ENCODE measurements at regions not wholly inside any gene's neighbourhood (a gene's known extent, or its start where the extent isn't known, plus 50 kb on each side); places are given as distances from the start of the nearest gene placed in this dataset.
"Not testable (repeated sequence)": the region's sequence is repeated elsewhere in the genome, so short reads cannot be mapped to it uniquely, and the experiment has no call there.

DNA sequence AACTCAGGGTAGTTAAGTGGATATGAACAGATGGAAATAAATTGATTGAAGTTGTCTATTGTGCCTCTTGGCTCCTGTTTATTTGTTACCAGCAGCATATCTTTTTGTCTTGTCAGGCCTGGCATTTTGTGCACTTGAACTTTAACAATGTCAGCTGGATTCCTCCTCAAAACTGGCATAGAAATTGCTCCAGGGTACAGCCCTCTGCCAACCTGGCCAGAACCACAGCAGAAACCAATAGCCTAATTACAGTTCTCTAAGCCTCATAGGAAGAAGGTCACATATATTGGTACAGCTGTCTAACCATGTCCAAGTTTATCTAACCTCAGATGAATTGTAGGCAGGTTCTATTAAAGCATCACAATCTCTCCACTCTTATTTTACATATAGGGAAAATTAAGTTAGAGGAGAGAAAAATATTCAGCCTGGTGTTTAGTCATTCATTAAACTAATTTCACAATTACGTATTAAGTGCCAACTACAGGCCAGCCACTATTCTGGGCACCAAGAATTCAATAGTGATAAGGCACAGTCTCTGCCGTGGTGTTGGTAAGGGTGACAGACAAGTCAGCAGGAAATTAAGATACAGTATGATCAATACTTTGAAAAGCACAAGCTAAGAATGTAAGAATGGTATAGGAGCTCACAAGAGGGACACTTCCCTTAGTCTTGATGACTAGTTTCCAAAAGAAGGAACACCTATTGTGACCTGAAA is 452.9 kb upstream of the NECTIN3 start:
- TF ChIP-seq, protein P1, sequence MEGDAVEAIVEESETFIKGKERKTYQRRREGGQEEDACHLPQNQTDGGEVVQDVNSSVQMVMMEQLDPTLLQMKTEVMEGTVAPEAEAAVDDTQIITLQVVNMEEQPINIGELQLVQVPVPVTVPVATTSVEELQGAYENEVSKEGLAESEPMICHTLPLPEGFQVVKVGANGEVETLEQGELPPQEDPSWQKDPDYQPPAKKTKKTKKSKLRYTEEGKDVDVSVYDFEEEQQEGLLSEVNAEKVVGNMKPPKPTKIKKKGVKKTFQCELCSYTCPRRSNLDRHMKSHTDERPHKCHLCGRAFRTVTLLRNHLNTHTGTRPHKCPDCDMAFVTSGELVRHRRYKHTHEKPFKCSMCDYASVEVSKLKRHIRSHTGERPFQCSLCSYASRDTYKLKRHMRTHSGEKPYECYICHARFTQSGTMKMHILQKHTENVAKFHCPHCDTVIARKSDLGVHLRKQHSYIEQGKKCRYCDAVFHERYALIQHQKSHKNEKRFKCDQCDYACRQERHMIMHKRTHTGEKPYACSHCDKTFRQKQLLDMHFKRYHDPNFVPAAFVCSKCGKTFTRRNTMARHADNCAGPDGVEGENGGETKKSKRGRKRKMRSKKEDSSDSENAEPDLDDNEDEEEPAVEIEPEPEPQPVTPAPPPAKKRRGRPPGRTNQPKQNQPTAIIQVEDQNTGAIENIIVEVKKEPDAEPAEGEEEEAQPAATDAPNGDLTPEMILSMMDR (IDR thresholded peaks at IDR 0.05; ENCODE audit: low read depth, low read length, missing control alignments), result no peak
- in situ Hi-C loops (cut with HindIII; ENCODE audit: low sequenced_read_pairs), result no loop called here
- no peak for DNase-seq (ENCODE audit: low read depth)
- no peak overlapping the region for H3K4me3 ChIP-seq (ENCODE audit: low read depth, low read length)

DNA sequence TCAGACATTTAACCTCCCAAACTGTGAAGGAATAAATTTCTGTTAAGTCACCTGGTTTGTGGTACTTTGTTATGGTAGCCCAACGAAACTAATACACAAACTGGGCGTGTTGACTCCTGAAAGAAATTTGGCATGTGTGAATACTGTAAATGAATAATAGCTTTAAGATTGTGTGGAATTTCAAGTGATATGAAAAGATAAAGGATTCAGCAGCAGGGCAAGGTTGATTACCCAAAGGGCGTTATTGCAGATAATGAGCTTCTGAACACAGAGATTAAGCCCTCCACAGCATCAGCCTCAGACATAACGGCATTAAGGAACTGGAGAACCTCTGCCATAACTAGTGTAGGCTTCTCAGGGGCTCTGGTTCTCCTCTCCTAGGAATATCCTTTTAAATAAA is 451.5 kb upstream of the NECTIN3 start:
- no peak for DNase-seq (ENCODE audit: low read depth)
- in situ Hi-C loops (cut with HindIII; ENCODE audit: low sequenced_read_pairs), result no loop called here
- TF ChIP-seq, protein P1 (IDR thresholded peaks at IDR 0.05; ENCODE audit: low read depth, low read length, missing control alignments), result no peak

DNA sequence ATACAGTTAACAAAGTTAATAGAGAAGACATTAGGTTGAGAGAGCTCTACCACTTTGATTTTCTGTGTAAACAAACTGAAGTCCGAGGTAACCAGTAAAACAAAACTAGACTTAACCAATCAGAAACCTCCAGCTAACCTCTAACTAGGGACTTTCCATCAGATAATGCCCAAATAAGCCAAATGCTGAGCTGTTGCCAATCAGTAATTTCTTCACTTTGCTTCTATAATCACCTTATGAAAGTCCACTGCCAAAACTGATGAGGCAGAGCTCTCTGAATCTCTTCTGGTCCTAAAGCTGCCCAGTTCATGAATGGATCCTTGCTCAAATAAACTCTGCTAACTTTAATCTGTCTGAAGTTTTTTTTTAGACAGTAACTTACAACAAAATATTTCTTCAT is 448.0 kb upstream of the NECTIN3 start:
- no peak for DNase-seq (ENCODE audit: low read depth)
- TF ChIP-seq, protein P1 (IDR thresholded peaks at IDR 0.05; ENCODE audit: low read depth, low read length, missing control alignments), result no peak
- no peak overlapping the region for H3K4me3 ChIP-seq (ENCODE audit: low read depth, low read length)
- in situ Hi-C loops (cut with HindIII; ENCODE audit: low sequenced_read_pairs), result no loop called here

More for the DNA sequence above, 451.5 kb upstream of the NECTIN3 start:
- no peak overlapping the region for H3K4me3 ChIP-seq (ENCODE audit: low read depth, low read length)

DNA sequence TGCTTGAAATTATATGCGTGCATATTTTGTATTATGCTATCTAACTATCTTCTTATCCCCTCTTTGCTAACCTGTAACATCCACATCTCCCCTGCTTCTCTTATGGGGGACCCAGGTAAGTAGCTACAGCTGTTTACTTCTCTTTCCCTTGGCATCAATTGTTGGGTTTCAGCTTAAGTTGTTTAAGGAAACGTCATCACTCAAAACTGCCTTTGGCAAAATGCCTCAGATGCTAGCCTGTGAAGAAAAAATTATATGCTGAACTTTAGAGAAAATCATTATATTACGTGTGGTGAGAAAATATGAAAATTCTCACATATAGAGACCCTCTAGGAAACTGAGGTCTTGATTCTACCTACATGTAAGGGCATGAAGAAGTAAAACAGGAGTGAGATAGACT is 447.0 kb upstream of the NECTIN3 start:
- H3K4me3 ChIP-seq (ENCODE audit: low read depth, low read length), result no peak overlapping the region
- in situ Hi-C loops (cut with HindIII; ENCODE audit: low sequenced_read_pairs), result no loop called here
- DNase-seq (ENCODE audit: low read depth), result no peak
- TF ChIP-seq, protein P1 (IDR thresholded peaks at IDR 0.05; ENCODE audit: low read depth, low read length, missing control alignments), result no peak

DNA sequence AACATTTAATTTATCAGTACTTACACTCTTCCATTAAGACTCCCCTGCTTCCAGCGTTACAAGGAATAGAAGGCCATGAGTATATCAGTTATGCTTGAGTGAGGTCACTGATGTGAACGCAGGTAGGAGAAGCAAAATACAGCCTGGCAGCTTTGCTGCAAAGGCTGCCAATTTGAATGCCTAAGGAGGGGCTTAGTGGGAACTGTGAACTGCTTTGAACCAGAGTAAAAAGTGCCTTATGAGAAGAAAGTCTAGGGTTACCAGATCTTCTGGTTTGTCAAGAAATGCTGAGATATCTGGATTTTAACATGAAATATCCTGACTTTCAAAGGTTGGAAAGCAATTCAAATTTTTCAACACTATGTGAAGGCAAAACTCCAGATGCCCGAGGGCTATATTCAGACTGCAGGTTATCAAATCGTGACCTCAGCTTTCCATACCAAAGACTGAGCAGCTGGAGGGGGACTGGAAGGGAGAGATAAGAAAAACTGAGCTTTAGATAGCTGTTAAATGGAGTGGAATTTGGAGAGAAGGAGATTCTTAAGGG is 446.3 kb upstream of the NECTIN3 start:
- DNase-seq (ENCODE audit: low read depth), result no peak
- in situ Hi-C loops (cut with HindIII; ENCODE audit: low sequenced_read_pairs), result no loop called here
- TF ChIP-seq, protein P1 (IDR thresholded peaks at IDR 0.05; ENCODE audit: low read depth, low read length, missing control alignments), result no peak
- H3K4me3 ChIP-seq (ENCODE audit: low read depth, low read length), result no peak overlapping the region

DNA sequence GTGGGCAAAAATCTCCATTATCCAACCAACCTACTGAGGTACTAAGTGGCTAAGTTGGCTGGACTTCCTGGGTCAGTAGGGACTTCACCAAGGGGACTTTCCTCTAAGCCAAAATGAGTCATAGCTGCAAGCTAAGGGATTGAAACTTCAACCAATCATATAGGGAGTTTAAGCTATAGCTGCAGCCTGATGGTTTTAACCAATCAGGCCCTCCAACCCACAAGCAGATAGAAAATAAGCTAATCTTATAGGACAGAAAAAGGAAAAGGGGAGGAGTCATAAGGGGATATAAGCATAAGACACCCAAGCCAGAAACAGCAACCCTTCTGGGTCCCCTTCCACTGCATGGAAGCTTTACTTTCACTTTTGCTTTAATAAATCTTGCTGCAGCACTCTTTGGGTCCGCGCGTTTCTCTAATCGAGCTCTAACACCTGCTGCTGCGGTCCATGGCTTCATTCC is 444.9 kb upstream of the NECTIN3 start:
- DNase-seq (ENCODE audit: low read depth); H3K4me3 ChIP-seq (ENCODE audit: low read depth, low read length); in situ Hi-C loops (cut with HindIII; ENCODE audit: low sequenced_read_pairs): not testable (repeated sequence)

DNA sequence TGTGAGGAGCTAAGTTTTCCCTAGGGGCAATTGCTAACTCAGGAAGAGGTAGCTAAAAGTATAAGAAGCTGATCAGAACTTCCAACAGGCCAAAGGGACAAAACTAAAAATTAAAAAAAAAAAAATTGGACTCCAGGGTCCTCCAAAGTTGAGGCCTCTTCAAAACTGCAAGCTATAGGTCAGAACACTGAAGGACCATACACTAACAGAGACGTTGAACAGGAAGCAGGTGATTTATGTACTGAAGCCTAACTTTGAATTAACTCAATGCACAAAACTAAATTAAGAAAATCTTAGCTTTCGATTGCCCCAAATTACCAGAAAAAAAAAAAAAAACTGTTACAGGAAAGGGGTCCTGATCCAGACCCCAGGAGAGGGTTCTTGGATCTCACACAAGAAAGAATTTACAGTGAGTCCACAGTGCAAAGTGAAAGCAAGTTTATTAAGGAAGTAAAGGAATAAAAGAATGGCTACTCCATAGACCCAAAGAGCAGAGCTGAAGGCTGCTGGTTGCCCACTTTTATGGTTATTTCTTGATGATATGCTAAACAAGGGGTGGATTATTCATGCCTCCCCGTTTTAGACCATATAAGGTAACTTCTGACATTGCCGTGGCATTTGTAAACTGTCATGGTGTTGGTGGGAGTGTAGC is 442.8 kb upstream of the NECTIN3 start:
- H3K4me3 ChIP-seq (ENCODE audit: low read depth, low read length), result no peak overlapping the region
- TF ChIP-seq, protein P1 (IDR thresholded peaks at IDR 0.05; ENCODE audit: low read depth, low read length, missing control alignments), result no peak
- in situ Hi-C loops (cut with HindIII; ENCODE audit: low sequenced_read_pairs), result no loop called here
- no peak for DNase-seq (ENCODE audit: low read depth)

All from astrocyte of the cerebellum (primary cell).